HG03025 (cell line): ENCODE measurements at regions not wholly inside any gene's neighbourhood (a gene's known extent, or its start where the extent isn't known, plus 50 kb on each side); places are given as distances from the start of the nearest gene placed in this dataset.
"Not testable (repeated sequence)": the region's sequence is repeated elsewhere in the genome, so short reads cannot be mapped to it uniquely, and the experiment has no call there.

Experiments
- ATAC-seq: cut with Tn5 transposase; IDR thresholded peaks from one replicate; pipeline ENCODE4 v1.9.1; 2021; ENCODE audit warnings: mild to moderate bottlenecking, moderate library complexity; ENCODE audit not compliant: unreplicated experiment, low FRiP score

- not testable (repeated sequence) for ATAC-seq
Observed at GRCh38 chr15:20022349-20022748, 519.3 kb downstream of the GOLGA6L6 start.

GRCh38 chr15:20021351-20021750 lies 520.2 kb downstream of the GOLGA6L6 start:
- ATAC-seq = not testable (repeated sequence)

- ATAC-seq = not testable (repeated sequence)
Observed at GRCh38 chr15:20020588-20020987, 521.0 kb downstream of the GOLGA6L6 start.

GRCh38 chr15:20019758-20020157 lies 521.8 kb downstream of the GOLGA6L6 start:
- ATAC-seq = not testable (repeated sequence)

- ATAC-seq = not testable (repeated sequence)
Observed at GRCh38 chr15:20017581-20017980, 524.0 kb downstream of the GOLGA6L6 start.

- not testable (repeated sequence) for ATAC-seq
Observed at GRCh38 chr15:20016941-20017340, 524.7 kb downstream of the GOLGA6L6 start.

- not testable (repeated sequence) for ATAC-seq
Observed at GRCh38 chr15:20012837-20013236, 528.8 kb downstream of the GOLGA6L6 start.

GRCh38 chr15:20010759-20011158 lies 530.8 kb downstream of the GOLGA6L6 start:
- ATAC-seq = not testable (repeated sequence)

GRCh38 chr15:20009619-20010018 lies 532.0 kb downstream of the GOLGA6L6 start:
- ATAC-seq = not testable (repeated sequence)

- not testable (repeated sequence) for ATAC-seq
Observed at GRCh38 chr15:20007338-20007737, 534.3 kb downstream of the GOLGA6L6 start.

- not testable (repeated sequence) for ATAC-seq
Observed at GRCh38 chr15:20003471-20003870, 538.1 kb downstream of the GOLGA6L6 start.

- ATAC-seq = not testable (repeated sequence)
Observed at GRCh38 chr15:20002560-20002959, 539.0 kb downstream of the GOLGA6L6 start.

- not testable (repeated sequence) for ATAC-seq
Observed at GRCh38 chr15:19996574-19997194, 544.9 kb downstream of the GOLGA6L6 start.

GRCh38 chr15:19995296-19995695 lies 546.3 kb downstream of the GOLGA6L6 start:
- ATAC-seq = not testable (repeated sequence)

GRCh38 chr15:19992428-19992827 lies 549.2 kb downstream of the GOLGA6L6 start:
- ATAC-seq = no peak

GRCh38 chr15:19988094-19988660 lies 553.4 kb downstream of the GOLGA6L6 start:
- no peak for ATAC-seq

- no peak for ATAC-seq
Observed at GRCh38 chr15:19987389-19988048, 554.1 kb downstream of the GOLGA6L6 start.

- no peak for ATAC-seq
Observed at GRCh38 chr15:19984101-19984500, 557.5 kb downstream of the GOLGA6L6 start.

GRCh38 chr15:19974998-19975397 lies 566.6 kb downstream of the GOLGA6L6 start:
- ATAC-seq = no peak

GRCh38 chr15:19973718-19974117 lies 567.9 kb downstream of the GOLGA6L6 start:
- no peak for ATAC-seq

- not testable (repeated sequence) for ATAC-seq
Observed at GRCh38 chr15:19972582-19972981, 569.0 kb downstream of the GOLGA6L6 start.

- ATAC-seq = not testable (repeated sequence)
Observed at GRCh38 chr15:19965574-19965973, 576.0 kb downstream of the GOLGA6L6 start.
